ENCODE measurements at regions not wholly inside any gene's neighbourhood (a gene's known extent, or its start where the extent isn't known, plus 50 kb on each side); places are given as distances from the start of the nearest gene placed in this dataset.
A peak's percentile ranks its signal among the peaks of the same experiment; 100 is the strongest.
"Not testable (repeated sequence)": the region's sequence is repeated elsewhere in the genome, so short reads cannot be mapped to it uniquely, and the experiment has no call there.

DNA sequence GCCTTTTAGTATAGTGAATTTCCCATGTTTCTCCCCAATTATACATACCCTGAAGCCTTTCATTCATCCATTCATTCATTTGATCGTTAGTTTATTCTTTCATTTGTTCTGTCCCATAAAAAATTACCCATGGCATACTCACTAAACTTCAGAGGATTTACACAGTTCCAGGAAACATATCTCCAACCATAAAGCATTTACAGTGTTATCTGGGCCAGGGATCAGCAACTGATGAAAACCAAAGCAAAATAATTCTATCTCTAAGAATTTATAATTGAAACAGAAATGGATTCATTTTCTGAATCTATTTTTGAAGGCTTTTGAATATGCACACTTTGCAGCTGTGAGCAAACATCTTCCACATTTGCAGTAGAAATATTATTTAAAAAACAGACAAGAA, 547.7 kb downstream of the KCNJ2 start:
- no peaks in the 10 kb centered on the region for H3K36me3 ChIP-seq (ENCODE audit: low read depth)
- BruUV-seq (replicated peaks) = no TSS peak
- no peaks in the 10 kb centered on the region for H3K27me3 ChIP-seq (ENCODE audit: insufficient read depth, low read depth)
- no peak for TF ChIP-seq EZH2 (IDR thresholded peaks at IDR 0.05; ENCODE audit: low read depth)
- no peak for TF ChIP-seq CTCF (conservative IDR thresholded peaks at IDR 0.05)
- no peaks in the 10 kb centered on the region for H3K9me2 ChIP-seq (ENCODE audit: insufficient read depth)
- no peaks in the 10 kb centered on the region for H3K79me2 ChIP-seq (ENCODE audit: low read depth)
- no peaks in the 10 kb centered on the region for H3F3A ChIP-seq (ENCODE audit: insufficient read depth, low read depth)
- H3K27ac ChIP-seq = no peak overlapping the region
- H3K4me3 ChIP-seq = no peak overlapping the region
- H3K9me3 ChIP-seq (ENCODE audit: insufficient read depth, low read depth) = no peaks in the 10 kb centered on the region
- no peaks in the 10 kb centered on the region for H4K20me1 ChIP-seq (ENCODE audit: insufficient read depth)
- no peak overlapping the region for H3K4me2 ChIP-seq
- POLR2A ChIA-PET (ENCODE audit: unreplicated experiment) = no interaction called here
- no peak for DNase-seq
- H3K4me1 ChIP-seq (replicated peaks; ENCODE audit: insufficient read depth) = no peaks in the 10 kb centered on the region
- intact Hi-C loops (cut with micrococcal nuclease; ENCODE audit: unreplicated experiment) = no loop called here
- CTCF ChIA-PET = no interaction called here
- 0 out of 2 replicates have a peak overlapping the region, but pooled peaks have one; percentile 28 for H2AFZ ChIP-seq

DNA sequence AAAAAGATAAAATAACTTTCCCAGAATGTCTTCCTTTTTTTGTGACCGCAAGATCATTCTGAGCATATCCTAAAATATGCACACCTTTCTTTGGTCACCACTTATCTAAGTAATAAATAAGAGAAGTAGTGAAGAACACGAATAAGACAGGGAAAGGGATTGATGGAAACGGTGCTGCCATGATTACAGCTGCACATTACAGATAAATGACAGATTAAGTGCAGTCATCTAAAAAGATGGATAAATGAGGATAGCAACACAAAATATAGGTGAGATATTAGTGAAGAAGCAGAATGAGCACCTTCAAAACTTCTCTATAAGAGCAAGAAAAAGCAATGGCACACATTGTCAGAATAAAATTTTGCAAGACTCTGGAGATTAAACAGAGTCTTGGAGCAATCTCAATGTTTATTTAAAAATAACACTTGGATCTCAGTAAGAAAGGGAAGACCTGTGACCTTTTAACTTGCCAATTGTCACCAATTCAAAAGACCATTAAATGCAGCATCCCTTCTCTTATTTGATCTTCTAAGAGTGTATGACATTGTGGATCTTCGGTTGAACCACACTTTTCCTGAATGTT, 567.1 kb downstream of the KCNJ2 start:
- CTCF ChIA-PET = no interaction called here
- no peak for DNase-seq
- intact Hi-C loops (cut with micrococcal nuclease; ENCODE audit: unreplicated experiment) = no loop called here
- POLR2A ChIA-PET (ENCODE audit: unreplicated experiment) = no interaction called here
- H3K27me3 ChIP-seq (ENCODE audit: insufficient read depth, low read depth) = no peaks in the 10 kb centered on the region
- no peak overlapping the region for H2AFZ ChIP-seq
- no peak overlapping the region for H3K4me2 ChIP-seq
- H3K4me3 ChIP-seq = no peak overlapping the region
- no peaks in the 10 kb centered on the region for H3K79me2 ChIP-seq (ENCODE audit: low read depth)
- no peak for TF ChIP-seq EZH2 (IDR thresholded peaks at IDR 0.05; ENCODE audit: low read depth)
- TF ChIP-seq CTCF (conservative IDR thresholded peaks at IDR 0.05) = no peak
- no peaks in the 10 kb centered on the region for H3K4me1 ChIP-seq (replicated peaks; ENCODE audit: insufficient read depth)
- H3F3A ChIP-seq (ENCODE audit: insufficient read depth, low read depth) = no peaks in the 10 kb centered on the region
- no peaks in the 10 kb centered on the region for H4K20me1 ChIP-seq (ENCODE audit: insufficient read depth)
- BruUV-seq (replicated peaks) = no TSS peak
- no peaks in the 10 kb centered on the region for H3K9me3 ChIP-seq (ENCODE audit: insufficient read depth, low read depth)
- H3K27ac ChIP-seq = no peak overlapping the region
- no peaks in the 10 kb centered on the region for H3K9me2 ChIP-seq (ENCODE audit: insufficient read depth)
- H3K36me3 ChIP-seq (ENCODE audit: low read depth) = no peaks in the 10 kb centered on the region

- ChIA-PET CTCF (no interaction called here), POLR2A (ENCODE audit: unreplicated experiment) (no interaction called here)
- intact Hi-C loops (cut with micrococcal nuclease; ENCODE audit: unreplicated experiment) = no loop called here
- Histone ChIP-seq H3K4me2 (no peak overlapping the region), H3K27me3 (ENCODE audit: insufficient read depth, low read depth) (no peaks in the 10 kb centered on the region), H3K9me2 (ENCODE audit: insufficient read depth) (no peaks in the 10 kb centered on the region), H4K20me1 (ENCODE audit: insufficient read depth) (no peaks in the 10 kb centered on the region), H3K36me3 (ENCODE audit: low read depth) (no peaks in the 10 kb centered on the region), H3K9me3 (ENCODE audit: insufficient read depth, low read depth) (no peaks in the 10 kb centered on the region), H3K4me3 (no peak overlapping the region), H3K4me1 (replicated peaks; ENCODE audit: insufficient read depth) (no peaks in the 10 kb centered on the region), H2AFZ (no peak overlapping the region), H3F3A (ENCODE audit: insufficient read depth, low read depth) (no peaks in the 10 kb centered on the region), H3K79me2 (ENCODE audit: low read depth) (no peaks in the 10 kb centered on the region), H3K27ac (no peak overlapping the region)
- no peak for TF ChIP-seq CTCF (conservative IDR thresholded peaks at IDR 0.05)
- DNase-seq = no peak
- BruUV-seq (replicated peaks) = no TSS peak
These were observed 569.7 kb downstream of the KCNJ2 start for GRCh38 chr17:70739065-70739464.

- DNase-seq; H3K36me3 ChIP-seq (ENCODE audit: low read depth); H3K4me3 ChIP-seq; H3K79me2 ChIP-seq (ENCODE audit: low read depth); H3K4me2 ChIP-seq; H3K27me3 ChIP-seq (ENCODE audit: insufficient read depth, low read depth); H2AFZ ChIP-seq; H3K9me2 ChIP-seq (ENCODE audit: insufficient read depth); H3K9me3 ChIP-seq (ENCODE audit: insufficient read depth, low read depth); POLR2A ChIA-PET (ENCODE audit: unreplicated experiment); BruUV-seq (replicated peaks); H3K27ac ChIP-seq; H3F3A ChIP-seq (ENCODE audit: insufficient read depth, low read depth); H4K20me1 ChIP-seq (ENCODE audit: insufficient read depth); intact Hi-C loops (cut with micrococcal nuclease; ENCODE audit: unreplicated experiment); H3K4me1 ChIP-seq (replicated peaks; ENCODE audit: insufficient read depth): not testable (repeated sequence)
- CTCF ChIA-PET = interaction anchor here (0.7 kb wide), 1 partner anchor 748 kb away, joined by 3 read pairs; no protein-coding TSS in a partner anchor
These were observed 577.2 kb downstream of the KCNJ2 start for GRCh38 chr17:70746574-70746973.

Data from PC-9 (cell line).